Omental fat pad (tissue), 3 donors: ENCODE measurements at regions not wholly inside any gene's neighbourhood (a gene's known extent, or its start where the extent isn't known, plus 50 kb on each side); places are given as distances from the start of the nearest gene placed in this dataset.

Source experiments
- ATAC-seq: fragments of 150-250 bp; one replicate; pipeline ENCODE4 v1.9.1; 2016; ENCODE audit warnings: mild to moderate bottlenecking, moderate library complexity; ENCODE audit not compliant: low FRiP score
- DNase-seq: peaks from one replicate; pipeline ENCODE4 v3.0.0-alpha.2; 2019; ENCODE audit warnings: low spot score
- TF ChIP-seq, protein P1 (sequence below), 3 donors: fragments of 450-650 bp; IDR thresholded peaks; one replicate each; pipeline ENCODE4 v1.5.1; 2016 to 2017; ENCODE audit warnings: antibody characterized with exemption in 3 of 3, mild to moderate bottlenecking in 3 of 3, moderate library complexity in 2 of 3

- TF ChIP-seq, protein P1, sequence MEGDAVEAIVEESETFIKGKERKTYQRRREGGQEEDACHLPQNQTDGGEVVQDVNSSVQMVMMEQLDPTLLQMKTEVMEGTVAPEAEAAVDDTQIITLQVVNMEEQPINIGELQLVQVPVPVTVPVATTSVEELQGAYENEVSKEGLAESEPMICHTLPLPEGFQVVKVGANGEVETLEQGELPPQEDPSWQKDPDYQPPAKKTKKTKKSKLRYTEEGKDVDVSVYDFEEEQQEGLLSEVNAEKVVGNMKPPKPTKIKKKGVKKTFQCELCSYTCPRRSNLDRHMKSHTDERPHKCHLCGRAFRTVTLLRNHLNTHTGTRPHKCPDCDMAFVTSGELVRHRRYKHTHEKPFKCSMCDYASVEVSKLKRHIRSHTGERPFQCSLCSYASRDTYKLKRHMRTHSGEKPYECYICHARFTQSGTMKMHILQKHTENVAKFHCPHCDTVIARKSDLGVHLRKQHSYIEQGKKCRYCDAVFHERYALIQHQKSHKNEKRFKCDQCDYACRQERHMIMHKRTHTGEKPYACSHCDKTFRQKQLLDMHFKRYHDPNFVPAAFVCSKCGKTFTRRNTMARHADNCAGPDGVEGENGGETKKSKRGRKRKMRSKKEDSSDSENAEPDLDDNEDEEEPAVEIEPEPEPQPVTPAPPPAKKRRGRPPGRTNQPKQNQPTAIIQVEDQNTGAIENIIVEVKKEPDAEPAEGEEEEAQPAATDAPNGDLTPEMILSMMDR (IDR thresholded peaks at IDR 0.05) = no peak
- no peak for ATAC-seq
- no peak for DNase-seq
Measured at GRCh38 chr14:43249591-43249990, 1257.5 kb downstream of the FSCB start.

DNA sequence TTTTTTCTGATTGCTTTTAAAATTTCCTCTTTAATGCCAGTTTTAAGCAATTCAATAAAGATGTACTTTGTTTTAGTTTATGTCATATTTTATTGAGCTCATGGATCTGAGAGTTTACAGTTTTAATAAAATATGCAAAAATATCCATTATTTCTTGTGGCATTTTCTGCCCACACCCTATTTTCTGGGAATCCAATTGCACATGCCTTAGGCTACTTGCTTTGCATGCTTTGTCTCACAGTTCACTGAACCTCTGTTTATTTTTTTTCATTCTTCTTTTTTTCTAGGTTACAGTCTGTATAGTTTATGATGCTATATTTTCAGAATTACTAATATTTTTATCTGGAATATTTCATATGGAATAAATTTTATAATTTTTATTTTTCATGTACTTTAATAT lies 1258.0 kb downstream of the FSCB start:
- no peak for DNase-seq
- ATAC-seq = no peak
- TF ChIP-seq, protein P1 (IDR thresholded peaks at IDR 0.05) = no peak

GRCh38 chr14:43247877-43248276 lies 1259.2 kb downstream of the FSCB start:
- DNase-seq = no peak
- TF ChIP-seq, protein P1 (IDR thresholded peaks at IDR 0.05) = no peak
- no peak for ATAC-seq

DNA sequence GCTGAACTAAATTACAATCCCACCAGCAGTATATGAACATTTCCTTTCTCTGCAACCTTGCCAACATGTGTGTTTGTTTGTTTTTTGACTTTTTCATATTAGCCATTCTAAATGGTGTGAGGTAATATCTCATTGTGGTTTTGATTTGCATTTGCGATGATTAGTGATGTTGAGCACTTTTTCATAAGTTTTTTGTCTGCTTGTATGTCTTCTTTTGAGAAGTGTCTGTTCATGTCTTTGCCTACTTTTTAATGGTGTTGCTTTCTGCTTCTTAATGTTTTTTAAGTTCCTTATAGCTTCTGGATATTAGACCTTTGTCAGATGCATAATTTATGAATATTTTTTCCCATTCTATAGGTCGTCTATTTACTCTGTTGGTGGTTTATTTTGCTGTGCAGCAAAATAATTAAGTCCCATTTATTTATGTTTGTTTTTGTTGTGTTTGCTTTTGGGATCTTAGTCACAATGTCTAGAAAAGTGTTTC lies 1262.9 kb downstream of the FSCB start:
- DNase-seq (no peak), ATAC-seq (no peak)
- TF ChIP-seq, protein P1 (IDR thresholded peaks at IDR 0.05) = no peak

DNA sequence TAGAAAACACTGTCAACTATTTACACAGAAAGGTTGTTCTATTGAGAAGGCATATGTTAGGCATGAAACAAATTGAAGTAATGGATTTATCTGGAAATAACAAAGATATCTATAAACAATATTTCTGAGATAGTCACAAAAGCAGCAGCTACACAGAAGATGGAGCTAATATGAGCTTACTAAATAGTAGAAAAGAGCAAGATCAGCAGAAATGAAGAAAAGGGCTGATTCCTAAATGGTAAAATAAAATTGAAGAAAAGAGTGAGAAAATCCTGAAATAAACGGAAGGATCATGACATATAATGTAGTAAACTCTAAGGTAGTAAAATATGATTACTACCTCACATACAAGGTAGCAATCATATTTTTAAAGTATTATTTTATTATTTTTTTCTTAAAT lies 1263.9 kb downstream of the FSCB start:
- TF ChIP-seq, protein P1 (IDR thresholded peaks at IDR 0.05) = no peak
- no peak for DNase-seq
- no peak for ATAC-seq

GRCh38 chr14:43232261-43232660 lies 1274.8 kb downstream of the FSCB start:
- DNase-seq = no peak
- no peak for ATAC-seq

GRCh38 chr14:43215524-43215923 lies 1291.6 kb downstream of the FSCB start:
- TF ChIP-seq, protein P1 (IDR thresholded peaks at IDR 0.05) = no peak
- DNase-seq = no peak
- ATAC-seq = no peak

More at GRCh38 chr14:43232261-43232660, 1274.8 kb downstream of the FSCB start:
- TF ChIP-seq, protein P1 (IDR thresholded peaks at IDR 0.05) = no peak
